HG03460 (cell line): ENCODE measurements at regions not wholly inside any gene's neighbourhood (a gene's known extent, or its start where the extent isn't known, plus 50 kb on each side); places are given as distances from the start of the nearest gene placed in this dataset.

Experiments
- ATAC-seq: cut with Tn5 transposase; IDR thresholded peaks from one replicate; pipeline ENCODE4 v1.9.1; 2021; ENCODE audit not compliant: unreplicated experiment

- ATAC-seq = no peak
Measured at GRCh38 chr3:94564247-94564646, 501.4 kb downstream of the NSUN3 start.

GRCh38 chr3:94568041-94568440 lies 505.2 kb downstream of the NSUN3 start:
- no peak for ATAC-seq

- no peak for ATAC-seq
Measured at GRCh38 chr3:94573337-94573736, 510.5 kb downstream of the NSUN3 start.

DNA sequence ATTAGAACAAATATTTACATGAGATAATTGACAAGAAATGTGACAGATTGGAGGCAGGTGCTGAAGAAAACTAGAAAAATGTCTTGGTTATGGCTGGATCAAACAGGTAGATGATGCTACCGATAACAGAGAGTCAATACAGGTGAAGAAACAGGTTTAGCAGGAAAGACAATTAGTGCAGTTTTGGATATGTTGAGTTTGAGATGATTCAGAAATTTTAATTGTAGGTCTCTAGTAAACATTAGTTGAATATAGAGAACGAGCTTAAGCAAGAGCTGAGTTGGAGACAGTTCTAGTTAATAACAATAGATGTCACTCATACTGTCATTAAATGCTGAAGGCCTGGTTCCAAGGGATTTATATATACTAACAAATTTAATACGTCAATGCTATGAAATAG lies 524.4 kb downstream of the NSUN3 start:
- no peak for ATAC-seq

DNA sequence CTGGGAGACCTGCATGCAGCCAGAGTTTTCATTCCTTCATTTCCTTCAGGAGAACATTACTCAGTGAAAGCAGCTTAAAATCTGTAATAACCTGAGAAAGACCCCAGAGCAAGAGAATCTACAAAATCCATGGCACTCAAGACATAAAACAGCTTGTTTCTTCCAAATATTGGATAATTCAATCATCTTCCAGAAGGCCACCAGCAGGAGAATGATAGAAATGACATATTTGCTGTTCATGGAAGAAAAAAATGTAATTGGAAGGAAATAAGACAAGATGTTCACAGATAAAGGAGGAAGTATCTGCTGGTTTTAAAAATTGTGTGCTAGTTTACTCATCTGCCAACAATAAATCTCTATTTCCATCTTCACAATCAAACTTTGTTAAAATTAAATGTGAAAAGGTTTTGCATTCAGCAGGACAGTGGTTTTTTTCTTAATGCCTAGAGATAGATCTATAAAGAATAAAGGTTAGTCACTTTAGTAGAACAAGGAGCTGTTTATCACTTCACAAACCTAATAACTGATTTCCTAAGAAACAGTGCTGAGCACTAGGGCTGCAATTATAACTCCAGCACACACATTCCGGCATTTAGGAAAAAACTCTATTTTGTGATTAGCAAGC lies 530.8 kb downstream of the NSUN3 start:
- ATAC-seq = no peak

- no peak for ATAC-seq
Measured at GRCh38 chr3:94596141-94596540, 533.3 kb downstream of the NSUN3 start.

DNA sequence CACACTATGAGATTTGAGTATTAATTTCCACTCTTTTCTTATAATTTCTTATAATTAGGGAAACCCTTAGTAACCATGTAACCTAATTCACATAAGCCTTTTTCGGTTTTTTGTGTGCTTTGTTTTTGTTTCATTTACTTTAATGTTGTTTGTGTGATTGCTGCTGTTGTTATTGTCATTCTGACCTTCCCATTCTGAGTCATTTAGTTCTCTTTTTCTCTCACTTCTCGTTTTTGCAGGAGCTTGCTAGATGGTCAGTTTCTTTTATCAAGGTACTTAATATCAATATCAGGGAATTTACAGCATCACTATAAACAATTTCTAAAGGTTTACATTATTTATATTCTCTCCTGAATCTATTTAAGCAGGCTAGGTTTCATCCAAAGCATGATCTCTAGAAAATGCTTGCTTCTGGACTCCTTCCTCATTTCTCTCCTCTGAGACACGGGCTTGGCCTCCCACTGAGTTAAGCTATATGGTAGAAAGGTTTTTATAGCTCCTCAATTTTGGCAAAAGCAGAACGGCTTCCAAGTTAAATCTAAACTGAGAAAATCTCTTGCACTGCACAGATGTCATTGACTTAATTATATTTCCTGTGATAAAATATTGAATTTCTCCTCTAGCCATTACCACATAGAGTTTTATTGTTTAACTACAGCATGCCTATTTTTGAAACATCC lies 534.2 kb downstream of the NSUN3 start:
- ATAC-seq = no peak

DNA sequence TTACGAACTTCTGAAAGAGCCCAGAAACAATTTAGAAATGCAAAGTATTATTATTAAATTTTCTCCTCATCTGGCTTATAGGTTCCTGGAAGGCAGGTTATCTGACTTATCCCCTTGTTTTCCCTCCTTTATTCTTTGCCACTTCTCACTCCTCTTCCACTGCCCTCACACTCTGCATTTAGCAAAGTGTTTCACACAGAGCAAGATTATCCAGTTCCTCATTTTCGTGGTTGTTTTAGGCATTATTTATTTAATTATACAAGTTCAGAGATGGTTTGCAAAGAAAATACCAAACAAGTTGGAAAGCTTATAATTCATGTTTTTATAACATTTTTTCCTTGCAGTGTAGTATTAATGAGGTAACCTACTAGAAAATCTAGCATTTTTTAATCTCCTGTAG lies 544.9 kb downstream of the NSUN3 start:
- no peak for ATAC-seq

DNA sequence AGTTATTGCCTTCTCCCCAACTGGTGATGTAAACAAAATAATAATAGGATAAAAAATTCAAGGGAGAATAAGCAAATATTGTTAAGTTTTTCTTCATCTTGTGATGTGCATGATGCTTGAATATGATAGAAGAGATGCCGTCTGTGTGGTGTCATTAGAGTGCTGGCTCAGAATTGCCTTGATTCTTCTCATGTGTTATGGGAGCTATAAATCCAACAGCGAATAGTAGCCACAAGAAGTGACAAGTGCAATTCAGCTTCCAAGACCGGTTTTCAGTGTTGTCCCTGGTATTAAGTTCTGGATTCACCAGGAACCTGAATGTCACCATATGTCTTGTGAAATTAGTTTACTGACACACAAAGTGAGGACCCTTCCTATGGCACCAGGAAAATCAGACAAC lies 547.0 kb downstream of the NSUN3 start:
- no peak for ATAC-seq

DNA sequence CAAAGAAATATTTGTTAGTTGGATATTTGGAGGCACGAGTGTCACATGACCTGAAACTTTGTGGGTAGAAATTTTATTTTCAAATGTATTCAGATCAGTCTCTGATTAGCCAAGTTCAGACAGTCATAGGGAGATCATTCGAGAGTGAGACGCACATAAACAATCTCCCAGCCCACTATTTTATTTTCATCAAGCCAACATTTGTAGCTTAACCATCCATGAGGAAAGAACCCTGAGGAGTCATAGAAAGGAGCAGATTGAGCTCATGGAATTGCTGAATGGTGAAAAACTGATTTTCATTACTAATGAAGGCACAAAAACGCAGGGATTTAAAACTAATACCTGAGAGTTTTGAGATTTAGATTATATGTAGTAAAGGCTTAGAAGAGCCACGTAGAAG lies 548.7 kb downstream of the NSUN3 start:
- no peak for ATAC-seq

GRCh38 chr3:94612631-94613030 lies 549.8 kb downstream of the NSUN3 start:
- ATAC-seq = no peak

DNA sequence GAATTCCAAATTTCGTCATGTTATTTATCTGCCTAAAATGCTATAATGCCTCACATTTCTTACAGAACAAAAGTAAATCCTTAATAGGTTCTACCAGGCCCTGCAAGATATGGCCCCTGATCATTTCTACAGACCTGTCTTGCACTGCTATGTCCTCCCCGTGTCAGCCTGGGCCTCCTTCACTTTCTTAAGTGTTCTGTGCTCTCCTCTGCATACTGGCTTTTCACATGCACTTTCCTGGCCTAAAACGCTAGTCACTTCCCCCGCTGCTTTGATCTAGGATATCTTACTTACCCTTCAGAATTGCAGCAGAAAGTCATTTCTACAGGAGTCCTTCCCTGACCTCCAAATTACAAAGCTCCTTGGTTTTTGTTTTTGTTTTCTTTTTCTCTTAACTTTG lies 551.3 kb downstream of the NSUN3 start:
- no peak for ATAC-seq

DNA sequence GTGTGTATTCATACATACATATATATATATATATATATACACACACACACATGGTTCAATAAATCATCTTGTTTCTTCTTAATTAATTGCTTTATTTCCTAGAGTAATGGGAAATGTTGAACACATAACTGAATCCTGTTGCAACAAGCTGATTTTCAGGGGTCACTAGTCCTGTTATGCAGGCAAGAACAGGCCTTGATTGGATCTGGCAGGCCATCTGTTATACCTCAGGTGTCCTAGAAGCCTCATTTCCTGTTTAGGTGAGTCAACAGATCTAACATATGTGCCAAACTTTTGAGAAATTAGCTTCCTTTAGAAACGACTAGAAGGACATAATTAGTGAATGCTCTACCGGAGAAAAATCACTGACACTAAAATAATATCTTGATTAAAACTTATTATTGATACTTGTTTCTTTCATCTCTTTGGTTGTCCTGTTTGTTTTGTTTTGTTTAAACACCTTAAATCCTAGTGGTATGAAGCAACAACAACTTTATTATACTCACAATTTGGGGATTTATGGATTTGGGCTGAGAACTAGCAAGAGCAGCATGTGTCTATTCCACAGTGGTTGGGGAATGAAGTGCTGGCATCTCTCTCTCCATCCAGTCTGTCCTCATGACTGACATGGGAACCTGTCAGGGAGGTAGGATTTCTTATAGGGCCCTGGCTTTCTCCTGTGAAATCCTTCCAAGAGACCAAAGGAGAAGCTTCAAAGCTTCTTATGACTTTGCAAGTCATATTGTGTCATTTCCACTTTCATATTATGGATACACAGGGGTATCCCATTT lies 552.6 kb downstream of the NSUN3 start:
- no peak for ATAC-seq

GRCh38 chr3:94616833-94617232 lies 554.0 kb downstream of the NSUN3 start:
- no peak for ATAC-seq

GRCh38 chr3:94617312-94617711 lies 554.5 kb downstream of the NSUN3 start:
- ATAC-seq = no peak

GRCh38 chr3:94619643-94620042 lies 556.8 kb downstream of the NSUN3 start:
- no peak for ATAC-seq

- no peak for ATAC-seq
Measured at GRCh38 chr3:94626573-94626972, 563.7 kb downstream of the NSUN3 start.

- no peak for ATAC-seq
Measured at GRCh38 chr3:94627689-94628088, 564.8 kb downstream of the NSUN3 start.

- no peak for ATAC-seq
Measured at GRCh38 chr3:94643400-94643799, 580.5 kb downstream of the NSUN3 start.

DNA sequence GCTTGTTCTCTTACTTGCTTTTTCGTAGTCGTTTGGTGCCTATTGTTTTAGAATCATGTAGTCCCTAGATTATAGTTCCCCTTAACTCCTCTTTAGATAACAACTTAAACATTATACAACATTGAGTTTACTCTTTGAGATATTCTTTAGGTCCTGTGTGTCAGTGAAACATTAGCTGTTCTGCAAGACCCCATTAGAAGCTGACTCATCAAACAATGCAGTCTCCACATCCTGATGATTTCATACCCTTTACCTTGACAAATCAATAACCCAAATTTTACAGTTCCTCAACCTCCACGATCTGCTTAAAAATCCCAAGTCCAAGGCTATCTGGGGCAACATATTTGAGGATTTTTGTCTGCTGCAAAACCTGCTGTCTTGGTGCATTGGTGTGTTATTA lies 582.9 kb downstream of the NSUN3 start:
- no peak for ATAC-seq

- ATAC-seq = no peak
Measured at GRCh38 chr3:94647131-94647530, 584.3 kb downstream of the NSUN3 start.
